K562 (cell line): ENCODE measurements at regions not wholly inside any gene's neighbourhood (a gene's known extent, or its start where the extent isn't known, plus 50 kb on each side); places are given as distances from the start of the nearest gene placed in this dataset.

Experiments
- ATAC-seq: fragments of 200-7000 bp; cut with Tn5 transposase; 3 replicates; pipeline ENCODE4 v1.9.1; 2020; ENCODE audit warnings: moderate library complexity
- BruUV-seq: library from RNA; stranded (reverse); fragments of 400-500 nt; replicated peaks from 2 replicates; lab custom pipeline; 2021; lab: Mats Ljungman, UMichigan
- CTCF ChIA-PET: fragments of 300-600 bp; formaldehyde crosslinking; extraction: SDS; loops from one replicate; lab custom pipeline; 2021; ENCODE audit warnings: low intra/inter-chr PET ratio; lab: Yijun Ruan, JAX
- POLR2A ChIA-PET: fragments of 300-600, 350-650 bp; sonication (Branson Sonifier 250); formaldehyde crosslinking; extraction: SDS; loops from one replicate; lab custom pipeline; 2021; ENCODE audit warnings: antibody characterized with exemption, inconsistent platforms; lab: Yijun Ruan, JAX
- DNase-seq, 4 experiments: peaks; one replicate each; pipeline versions ENCODE4 v3.0.0 to v3.0.0-alpha.2; 2011 to 2018; ENCODE audit warnings: low spot score in 3 of 4, mixed read lengths in 3 of 4; ENCODE audit errors: extremely low read depth in 1 of 4
- FAIRE-seq: peaks from 2 replicates; lab custom pipeline; 2011; peaks lifted over from hg19 to GRCh38; lab: Jason Lieb, UNC
- H2AFZ ChIP-seq: 2 replicates; pipeline ENCODE4 v1.6.0; 2011; ENCODE audit warnings: low read depth, low read length, control low read depth, inconsistent platforms
- H3K27ac ChIP-seq: fragments of 200-600 bp; 3 replicates; pipeline ENCODE4 v1.8.0; 2011; ENCODE audit warnings: low read depth, mild to moderate bottlenecking, control low read depth, inconsistent platforms, low read length, moderate library complexity, mixed read lengths; ENCODE audit errors: extremely low read depth
- H3K27me3 ChIP-seq, 2 experiments: fragments of 300-600 bp in 1 of 2; 2 replicates in 1 of 2; 3 replicates in 1 of 2; pipeline versions ENCODE4 v1.6.0 to v1.8.0; 2011; ENCODE audit warnings: inconsistent platforms in 2 of 2, low read length in 2 of 2, mild to moderate bottlenecking in 1 of 2, mixed read lengths in 1 of 2, moderate library complexity in 1 of 2; ENCODE audit not compliant: control insufficient read depth in 2 of 2, insufficient read depth in 2 of 2
- H3K36me3 ChIP-seq: fragments of 300-600 bp; 3 replicates; pipeline ENCODE4 v1.8.0; 2011; ENCODE audit warnings: mild to moderate bottlenecking, low read length, inconsistent platforms; ENCODE audit not compliant: control insufficient read depth, insufficient read depth
- H3K4me1 ChIP-seq, 2 experiments: fragments of 200-600 bp in 1 of 2; replicated peaks in 1 of 2; 2 replicates in 1 of 2; 3 replicates in 1 of 2; pipeline versions ENCODE4 v1.5.1 to v1.8.0; 2011; ENCODE audit warnings: inconsistent platforms in 2 of 2, low read length in 2 of 2, mild to moderate bottlenecking in 1 of 2, mixed read lengths in 1 of 2, moderate library complexity in 1 of 2; ENCODE audit not compliant: control insufficient read depth in 2 of 2, insufficient read depth in 2 of 2
- H3K4me2 ChIP-seq: 2 replicates; pipeline ENCODE4 v1.6.1; 2011; ENCODE audit warnings: low read length, control low read depth, inconsistent platforms, mixed read lengths; ENCODE audit not compliant: insufficient read depth
- H3K4me3 ChIP-seq: fragments of 200-600 bp; sonication (generic), shearing (Covaris generic); 2 replicates; pipeline ENCODE4 v1.5.1; 2016; ENCODE audit warnings: control low read depth, inconsistent platforms
- H3K79me2 ChIP-seq: fragments of 200-600 bp; 3 replicates; pipeline ENCODE4 v1.8.0; 2011; ENCODE audit warnings: low read length, inconsistent platforms; ENCODE audit not compliant: control insufficient read depth, insufficient read depth
- H3K9ac ChIP-seq, 2 experiments: 2 replicates each; pipeline versions ENCODE4 v1.6.0 to v1.6.1; 2011; ENCODE audit warnings: low read depth in 2 of 2, low read length in 2 of 2, control low read depth in 1 of 2, inconsistent platforms in 1 of 2, mild to moderate bottlenecking in 1 of 2, mixed read lengths in 1 of 2; ENCODE audit not compliant: insufficient read depth in 1 of 2
- H3K9me1 ChIP-seq: one replicate; pipeline ENCODE4 v1.6.0; 2011; ENCODE audit warnings: inconsistent platforms, mild to moderate bottlenecking, low read length, moderate library complexity; ENCODE audit not compliant: control insufficient read depth, insufficient read depth
- H3K9me3 ChIP-seq: replicated peaks from 2 replicates; pipeline ENCODE4 v1.5.1; 2011; ENCODE audit warnings: low read depth, low read length, inconsistent platforms; ENCODE audit not compliant: control insufficient read depth, insufficient read depth
- H4K20me1 ChIP-seq: replicated peaks from 2 replicates; pipeline ENCODE4 v1.6.1; 2011; ENCODE audit warnings: low read length, inconsistent platforms, mixed read lengths; ENCODE audit not compliant: control insufficient read depth, insufficient read depth
- ARHGAP35 ChIP-seq: fragments of 450-650 bp; IDR thresholded peaks from 2 replicates; pipeline ENCODE4 v1.6.1; 2018; ENCODE audit not compliant: partially characterized antibody
- CC2D1A ChIP-seq: fragments of 450-650 bp; IDR thresholded peaks from 2 replicates; pipeline ENCODE4 v1.6.1; 2017; ENCODE audit warnings: mild to moderate bottlenecking
- CUX1 ChIP-seq: fragments of 200-800 bp; sonication (Bioruptor generic); IDR thresholded peaks from 2 replicates; pipeline ENCODE4 v1.6.1; 2016; ENCODE audit warnings: missing genetic modification characterization, missing compliant biosample characterization
- ELF2 ChIP-seq: fragments of 250-450 bp; sonication (Bioruptor Pico); IDR thresholded peaks from 2 replicates; pipeline ENCODE4 v1.5.0; 2021; ENCODE audit warnings: mild to moderate bottlenecking
- JUNB ChIP-seq: fragments of 450-650 bp; formaldehyde crosslinking; conservative IDR thresholded peaks from 2 replicates; pipeline ENCODE4 v1.4.0; 2020; ENCODE audit warnings: mild to moderate bottlenecking
- KHSRP ChIP-seq: fragments of 450-650 bp; IDR thresholded peaks from 2 replicates; pipeline ENCODE4 v1.6.1; 2017
- MAZ ChIP-seq, 2 experiments: fragments of 450-650 bp in 1 of 2; sonication (generic) in 1 of 2; formaldehyde crosslinking; IDR thresholded peaks in 1 of 2; conservative IDR thresholded peaks in 1 of 2; 2 replicates each; pipeline versions ENCODE4 v1.4.0 to v1.5.0; 2020; ENCODE audit warnings: mild to moderate bottlenecking in 1 of 2, missing genetic modification reagents in 1 of 2
- MECOM ChIP-seq: fragments of 250-450 bp; sonication (Bioruptor Pico); IDR thresholded peaks from 2 replicates; pipeline ENCODE4 v1.8.0; 2022; ENCODE audit warnings: inconsistent platforms
- NR2C2 ChIP-seq, 2 experiments: fragments of 200-800 bp in 1 of 2; sonication (Bioruptor generic) in 1 of 2; sonication (generic) in 1 of 2; formaldehyde crosslinking in 1 of 2; IDR thresholded peaks; 2 replicates each; pipeline versions ENCODE4 v1.6.1 to v1.8.0; 2016 to 2022; ENCODE audit warnings: mild to moderate bottlenecking in 1 of 2, missing compliant biosample characterization in 1 of 2, missing genetic modification characterization in 1 of 2, missing genetic modification reagents in 1 of 2
- PTBP1 ChIP-seq: fragments of 200-400 bp; formaldehyde crosslinking; IDR thresholded peaks from 2 replicates; pipeline ENCODE4 v1.6.1; 2017; ENCODE audit warnings: low read depth, low read length
- SMARCE1 ChIP-seq: fragments of 450-650 bp; IDR thresholded peaks from 2 replicates; pipeline ENCODE4 v1.7.1; 2016; ENCODE audit warnings: mild to moderate bottlenecking
- TEAD2 ChIP-seq: fragments of 450-650 bp; IDR thresholded peaks from 2 replicates; pipeline ENCODE4 v1.6.1; 2016; ENCODE audit warnings: missing genetic modification characterization, control low read depth, missing compliant biosample characterization
- UBTF ChIP-seq, 2 experiments: IDR thresholded peaks; 2 replicates each; pipeline ENCODE4 v1.6.1; 2012; ENCODE audit warnings: improper control_type of control experiment in 2 of 2, low read depth in 2 of 2, low read length in 2 of 2, borderline replicate concordance in 1 of 2
- USF2 ChIP-seq: sonication (generic); formaldehyde crosslinking; IDR thresholded peaks from 2 replicates; pipeline ENCODE4 v1.5.0; 2020; ENCODE audit warnings: missing genetic modification reagents
- ZKSCAN1 ChIP-seq: fragments of 150-350 bp; IDR thresholded peaks from 2 replicates; pipeline ENCODE4 v1.6.1; 2016; ENCODE audit warnings: low read depth, low read length
- ZNF551 ChIP-seq: fragments of 250-450 bp; sonication (Bioruptor Pico); IDR thresholded peaks from 2 replicates; pipeline ENCODE4 v1.5.0; 2021; ENCODE audit warnings: mild to moderate bottlenecking, moderate library complexity
- ZNF76 ChIP-seq: fragments of 250-450 bp; sonication (Bioruptor Pico); IDR thresholded peaks from 2 replicates; pipeline ENCODE4 v1.4.0; 2020; ENCODE audit warnings: mild to moderate bottlenecking, moderate library complexity, borderline replicate concordance
- WGBS: fragments of 100-300 bp; shearing (Covaris generic); methylation state at CpG from one replicate; pipeline ENCODE4 v1.1.6; 2016; ENCODE audit warnings: low coverage, mixed read lengths; ENCODE audit not compliant: insufficient coverage; ENCODE audit errors: missing lambda C conversion rate; 5-methylcytosine and 5-hydroxymethylcytosine counted together
- in situ Hi-C: fragments of 300-500 bp; cut with MboI; formaldehyde crosslinking; loops from 4 replicates; pipeline ENCODE4 v1.15.0; 2018; ENCODE audit warnings: inconsistent platforms, mixed read lengths
- intact Hi-C: fragments of 100-400 bp; cut with micrococcal nuclease; formaldehyde crosslinking; loops from 2 replicates; pipeline ENCODE4 v1.14.2; 2022

- Histone ChIP-seq H4K20me1 (no peaks in the 10 kb centered on the region), H3K27me3 (peaks cover 14 to 37% of the 10 kb centered on the region in 2 experiments), H3K9me1 (no peaks in the 10 kb centered on the region), H3K9ac (no peak overlapping the region), H3K4me1 (no peaks in the 10 kb centered on the region), H3K27ac (no peak overlapping the region), H3K9me3 (no peaks in the 10 kb centered on the region), H3K4me3 (no peak overlapping the region), H3K4me2 (no peak overlapping the region), H3K79me2 (no peaks in the 10 kb centered on the region), H2AFZ (no peak overlapping the region), H3K36me3 (no peaks in the 10 kb centered on the region)
- DNase-seq (no peak), ATAC-seq (no peak), FAIRE-seq (no peak)
- POLR2A ChIA-PET: interaction anchor here (0.7 kb wide), 1 partner anchor 238 kb away, joined by 3 read pairs; no protein-coding TSS in a partner anchor
- CTCF ChIA-PET: no interaction called here
- WGBS: 3% methylated on average over 6 of the region's 6 CpGs
- no TSS peak for BruUV-seq
- in situ Hi-C loops (no loop called here), intact Hi-C loops (no loop called here)
- TF ChIP-seq TEAD2 (tag): no peak
- no peak for TF ChIP-seq CC2D1A
- no peak for TF ChIP-seq NR2C2 (CRISPR knock-in tag; IDR thresholded peaks at IDR 0.05)
- TF ChIP-seq NR2C2 (tag; IDR thresholded peaks at IDR 0.05): no peak
- TF ChIP-seq MECOM (CRISPR knock-in tag): no peak
- no peak for TF ChIP-seq PTBP1
- TF ChIP-seq MAZ (CRISPR knock-in tag; conservative IDR thresholded peaks at IDR 0.05 in 1 of 2, IDR thresholded peaks at IDR 0.05 in 1 of 2): no peak
- TF ChIP-seq ZNF76 (CRISPR knock-in tag): no peak
- TF ChIP-seq JUNB (CRISPR knock-in tag): no peak
- no peak for TF ChIP-seq CUX1 (CRISPR knock-in tag)
- no peak for TF ChIP-seq ELF2
- TF ChIP-seq KHSRP: no peak
- no peak for TF ChIP-seq ZNF551 (CRISPR knock-in tag)
- no peak for TF ChIP-seq USF2 (CRISPR knock-in tag)
- TF ChIP-seq SMARCE1: no peak
- no peak for TF ChIP-seq ARHGAP35
- TF ChIP-seq UBTF (IDR thresholded peaks at IDR 0.05; ENCODE audit: borderline replicate concordance in 1 of 2, low read depth in 2 of 2, low read length in 2 of 2): no peak
- TF ChIP-seq ZKSCAN1: no peak
Observed at GRCh38 chr7:155893664-155894063, 81.4 kb upstream of the SHH start.
